ENCODE measurements at regions not wholly inside any gene's neighbourhood (a gene's known extent, or its start where the extent isn't known, plus 50 kb on each side); places are given as distances from the start of the nearest gene placed in this dataset.

DNA sequence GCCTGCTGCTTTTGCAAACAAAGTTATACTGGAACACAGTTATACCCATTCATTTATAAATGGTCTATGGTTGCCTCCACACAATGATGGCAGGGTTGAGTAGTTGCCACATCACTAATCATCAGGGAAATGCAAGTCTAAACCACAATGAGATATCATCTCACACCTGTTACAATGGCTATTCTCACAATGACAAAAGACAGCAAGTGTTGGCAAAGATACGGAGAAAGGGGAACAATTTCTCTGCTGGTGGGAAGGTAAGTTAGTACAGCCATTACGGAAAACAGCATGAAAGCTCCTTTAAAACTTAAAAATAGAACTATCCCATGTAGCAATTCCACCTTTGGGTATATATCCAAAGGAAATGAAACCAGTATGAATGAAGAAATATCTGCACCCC is 261.4 kb downstream of the TJP1 start:
- TF ChIP-seq, protein P1, sequence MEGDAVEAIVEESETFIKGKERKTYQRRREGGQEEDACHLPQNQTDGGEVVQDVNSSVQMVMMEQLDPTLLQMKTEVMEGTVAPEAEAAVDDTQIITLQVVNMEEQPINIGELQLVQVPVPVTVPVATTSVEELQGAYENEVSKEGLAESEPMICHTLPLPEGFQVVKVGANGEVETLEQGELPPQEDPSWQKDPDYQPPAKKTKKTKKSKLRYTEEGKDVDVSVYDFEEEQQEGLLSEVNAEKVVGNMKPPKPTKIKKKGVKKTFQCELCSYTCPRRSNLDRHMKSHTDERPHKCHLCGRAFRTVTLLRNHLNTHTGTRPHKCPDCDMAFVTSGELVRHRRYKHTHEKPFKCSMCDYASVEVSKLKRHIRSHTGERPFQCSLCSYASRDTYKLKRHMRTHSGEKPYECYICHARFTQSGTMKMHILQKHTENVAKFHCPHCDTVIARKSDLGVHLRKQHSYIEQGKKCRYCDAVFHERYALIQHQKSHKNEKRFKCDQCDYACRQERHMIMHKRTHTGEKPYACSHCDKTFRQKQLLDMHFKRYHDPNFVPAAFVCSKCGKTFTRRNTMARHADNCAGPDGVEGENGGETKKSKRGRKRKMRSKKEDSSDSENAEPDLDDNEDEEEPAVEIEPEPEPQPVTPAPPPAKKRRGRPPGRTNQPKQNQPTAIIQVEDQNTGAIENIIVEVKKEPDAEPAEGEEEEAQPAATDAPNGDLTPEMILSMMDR (IDR thresholded peaks at IDR 0.05): no peak
- H3K27ac ChIP-seq: no peak overlapping the region
- no peak overlapping the region for H3K4me3 ChIP-seq
- DNase-seq (ENCODE audit: low spot score): no peak

- TF ChIP-seq, protein P1 (IDR thresholded peaks at IDR 0.05): no peak
- DNase-seq (ENCODE audit: low spot score): no peak
- Histone ChIP-seq H3K27ac (no peak overlapping the region), H3K4me3 (no peak overlapping the region)
Measured at GRCh38 chr15:29558261-29558660, 264.0 kb downstream of the TJP1 start.

GRCh38 chr15:29557171-29557570 is 265.1 kb downstream of the TJP1 start:
- DNase-seq (ENCODE audit: low spot score): no peak
- Histone ChIP-seq H3K27ac (no peak overlapping the region), H3K4me3 (no peak overlapping the region)
- TF ChIP-seq, protein P1 (IDR thresholded peaks at IDR 0.05): no peak

GRCh38 chr15:29556380-29556779 is 265.9 kb downstream of the TJP1 start:
- Histone ChIP-seq H3K27ac (no peak overlapping the region), H3K4me3 (no peak overlapping the region)
- TF ChIP-seq, protein P1 (IDR thresholded peaks at IDR 0.05): no peak
- no peak for DNase-seq (ENCODE audit: low spot score)

DNA sequence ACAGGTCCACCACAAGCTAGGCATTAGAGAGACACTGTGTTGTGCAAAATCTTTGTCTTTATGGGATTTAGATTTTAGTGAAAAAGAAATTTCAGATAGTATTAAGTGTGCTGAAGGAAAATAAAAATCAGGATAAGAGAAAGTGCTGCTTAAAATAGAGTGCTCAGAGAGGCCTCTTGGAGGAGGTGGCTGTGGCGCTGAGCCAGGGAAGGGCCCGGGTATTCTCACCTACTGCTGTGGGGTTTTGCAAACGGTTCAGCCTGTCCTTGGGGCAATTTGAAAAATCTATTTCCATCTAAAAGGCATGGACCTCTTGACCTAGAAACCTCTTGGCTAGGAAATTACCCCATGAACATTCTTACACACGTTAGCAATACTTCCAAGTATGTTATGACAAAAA is 267.7 kb downstream of the TJP1 start:
- Histone ChIP-seq H3K27ac (no peak overlapping the region), H3K4me3 (no peak overlapping the region)
- DNase-seq (ENCODE audit: low spot score): no peak
- TF ChIP-seq, protein P1 (IDR thresholded peaks at IDR 0.05): no peak

- Histone ChIP-seq H3K4me3 (no peak overlapping the region), H3K27ac (no peak overlapping the region)
- no peak for DNase-seq (ENCODE audit: low spot score)
- TF ChIP-seq, protein P1 (IDR thresholded peaks at IDR 0.05): no peak
Measured at GRCh38 chr15:29550834-29551465, 271.3 kb downstream of the TJP1 start.

GRCh38 chr15:29548006-29548405 is 274.3 kb downstream of the TJP1 start:
- TF ChIP-seq, protein P1 (IDR thresholded peaks at IDR 0.05): no peak
- H3K27ac ChIP-seq: no peak overlapping the region
- DNase-seq (ENCODE audit: low spot score): no peak
- no peak overlapping the region for H3K4me3 ChIP-seq
